HG03575 (cell line): ENCODE measurements at regions not wholly inside any gene's neighbourhood (a gene's known extent, or its start where the extent isn't known, plus 50 kb on each side); places are given as distances from the start of the nearest gene placed in this dataset.

Experiments
- ATAC-seq: cut with Tn5 transposase; IDR thresholded peaks from one replicate; pipeline ENCODE4 v1.9.1; 2021; ENCODE audit not compliant: unreplicated experiment, insufficient number of reproducible peaks, low FRiP score; ENCODE audit errors: extremely low read depth

GRCh38 chr7:36019980-36020379 is 133.1 kb upstream of the EEPD1 start:
- no peak for ATAC-seq

GRCh38 chr7:36021367-36021766 is 131.7 kb upstream of the EEPD1 start:
- no peak for ATAC-seq

GRCh38 chr7:36021917-36022550 is 131.0 kb upstream of the EEPD1 start:
- no peak for ATAC-seq

GRCh38 chr7:36023033-36023560 is 130.0 kb upstream of the EEPD1 start:
- no peak for ATAC-seq

GRCh38 chr7:36025190-36025589 is 127.9 kb upstream of the EEPD1 start:
- no peak for ATAC-seq

GRCh38 chr7:36029311-36029710 is 123.7 kb upstream of the EEPD1 start:
- ATAC-seq = no peak

GRCh38 chr7:36029853-36030515 is 123.1 kb upstream of the EEPD1 start:
- no peak for ATAC-seq

- ATAC-seq = no peak
These were observed 120.7 kb upstream of the EEPD1 start for GRCh38 chr7:36032361-36032818.

GRCh38 chr7:36034020-36034419 is 119.0 kb upstream of the EEPD1 start:
- ATAC-seq = no peak

- ATAC-seq = no peak
These were observed 117.9 kb upstream of the EEPD1 start for GRCh38 chr7:36035186-36035585.

- ATAC-seq = no peak
These were observed 116.5 kb upstream of the EEPD1 start for GRCh38 chr7:36036590-36036989.

- ATAC-seq = no peak
These were observed 115.9 kb upstream of the EEPD1 start for GRCh38 chr7:36037121-36037662.

GRCh38 chr7:36038063-36038721 is 114.9 kb upstream of the EEPD1 start:
- no peak for ATAC-seq

GRCh38 chr7:36039243-36039642 is 113.8 kb upstream of the EEPD1 start:
- no peak for ATAC-seq

GRCh38 chr7:36039671-36040070 is 113.4 kb upstream of the EEPD1 start:
- ATAC-seq = no peak

GRCh38 chr7:36040679-36041078 is 112.4 kb upstream of the EEPD1 start:
- ATAC-seq = no peak

- ATAC-seq = no peak
These were observed 108.8 kb upstream of the EEPD1 start for GRCh38 chr7:36044101-36044892.

- ATAC-seq = no peak
These were observed 107.7 kb upstream of the EEPD1 start for GRCh38 chr7:36045326-36045725.

GRCh38 chr7:36045830-36046341 is 107.2 kb upstream of the EEPD1 start:
- no peak for ATAC-seq
